HG03045 (cell line): ENCODE measurements at regions not wholly inside any gene's neighbourhood (a gene's known extent, or its start where the extent isn't known, plus 50 kb on each side); places are given as distances from the start of the nearest gene placed in this dataset.
"Not testable (repeated sequence)": the region's sequence is repeated elsewhere in the genome, so short reads cannot be mapped to it uniquely, and the experiment has no call there.

ENCODE experiments used
- ATAC-seq: cut with Tn5 transposase; IDR thresholded peaks from one replicate; pipeline ENCODE4 v1.9.1; 2021; ENCODE audit warnings: mild to moderate bottlenecking, moderate library complexity; ENCODE audit not compliant: unreplicated experiment

DNA sequence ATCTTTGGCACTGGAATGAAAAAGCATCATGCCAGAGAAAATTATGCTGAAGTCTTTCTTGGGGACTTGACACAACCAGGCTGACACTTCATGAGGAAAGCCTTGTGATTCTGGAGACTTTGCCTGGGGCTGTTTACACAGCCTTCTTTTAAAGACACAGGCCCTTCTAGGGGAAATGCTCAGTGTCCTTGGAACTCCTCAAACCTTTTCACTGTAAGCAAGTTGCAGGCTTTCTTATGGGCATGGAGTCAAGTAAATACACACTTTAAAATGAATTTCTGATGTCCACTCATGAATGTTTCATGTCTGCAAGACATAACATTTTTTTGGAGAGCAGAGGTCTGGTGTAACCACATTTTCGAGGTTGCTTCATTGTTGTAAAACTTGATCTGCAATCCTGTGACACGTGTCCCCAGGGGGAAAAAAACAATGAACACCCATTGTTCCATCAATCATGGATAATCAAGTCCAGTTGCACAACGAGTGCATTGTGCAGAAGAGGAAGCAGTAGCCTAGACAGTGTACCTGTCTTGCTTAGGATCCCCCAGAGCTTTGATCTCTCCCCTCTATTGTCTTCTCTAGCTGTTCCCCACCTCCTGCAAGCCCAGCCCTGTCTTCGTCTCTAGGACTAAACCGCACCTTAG is 155.1 kb upstream of the PRICKLE1 start:
- ATAC-seq: no peak

DNA sequence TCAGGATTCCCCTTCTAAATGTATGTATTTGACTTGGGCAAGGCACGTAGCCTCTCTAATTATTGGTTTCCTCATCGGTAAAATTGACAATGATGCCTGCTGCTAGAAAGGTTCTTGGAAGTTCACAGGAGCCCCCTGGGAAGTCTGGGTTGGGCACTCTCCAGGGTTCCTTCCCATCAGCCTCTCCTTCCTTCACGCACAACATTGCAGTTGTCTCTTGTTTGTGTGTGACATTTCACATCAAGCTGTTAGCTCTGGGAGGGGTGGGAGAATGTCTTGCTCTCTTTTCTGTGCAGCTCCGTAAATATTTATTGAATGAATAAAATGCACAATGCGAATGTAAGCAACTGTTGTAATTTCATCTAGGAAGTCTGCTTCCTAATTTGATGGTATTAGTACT is 153.2 kb upstream of the PRICKLE1 start:
- ATAC-seq: no peak

DNA sequence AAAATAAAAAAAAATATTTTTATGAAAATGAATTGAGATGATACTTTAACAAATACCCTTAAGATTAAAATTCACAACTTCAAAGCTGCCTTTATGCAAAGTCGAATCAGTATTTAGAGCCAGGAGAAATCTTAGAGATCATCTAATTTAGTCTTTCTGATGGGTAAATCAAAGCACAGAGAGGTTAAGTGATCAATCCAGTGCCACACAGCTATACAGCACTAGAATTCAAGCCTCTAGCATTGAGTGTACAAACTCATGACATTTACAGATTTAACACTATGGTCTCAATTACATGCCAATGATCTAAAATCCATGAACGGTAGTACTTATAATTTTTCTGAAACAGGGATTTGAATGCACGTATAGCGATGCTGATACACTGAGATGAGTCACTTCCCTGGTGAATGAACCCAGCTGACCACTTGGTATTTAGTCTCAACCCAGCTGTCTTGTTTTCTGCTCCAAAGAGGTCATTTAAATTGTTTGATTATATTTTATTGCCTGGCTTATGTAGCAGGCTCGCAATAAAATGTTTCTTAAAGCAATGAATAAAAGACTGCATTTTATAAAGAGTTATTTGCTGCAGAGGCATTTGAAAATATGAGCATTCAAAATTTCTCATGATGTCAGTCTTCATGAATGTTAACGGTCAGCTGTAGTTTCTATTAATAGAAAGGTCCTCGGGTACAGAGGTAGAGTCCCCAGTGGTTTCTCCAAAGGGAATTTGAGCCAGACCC is 152.4 kb upstream of the PRICKLE1 start:
- ATAC-seq: no peak

- ATAC-seq: no peak
Observed at GRCh38 chr12:42741091-42741490, 151.5 kb upstream of the PRICKLE1 start.

- no peak for ATAC-seq
Observed at GRCh38 chr12:42737398-42737797, 147.9 kb upstream of the PRICKLE1 start.

DNA sequence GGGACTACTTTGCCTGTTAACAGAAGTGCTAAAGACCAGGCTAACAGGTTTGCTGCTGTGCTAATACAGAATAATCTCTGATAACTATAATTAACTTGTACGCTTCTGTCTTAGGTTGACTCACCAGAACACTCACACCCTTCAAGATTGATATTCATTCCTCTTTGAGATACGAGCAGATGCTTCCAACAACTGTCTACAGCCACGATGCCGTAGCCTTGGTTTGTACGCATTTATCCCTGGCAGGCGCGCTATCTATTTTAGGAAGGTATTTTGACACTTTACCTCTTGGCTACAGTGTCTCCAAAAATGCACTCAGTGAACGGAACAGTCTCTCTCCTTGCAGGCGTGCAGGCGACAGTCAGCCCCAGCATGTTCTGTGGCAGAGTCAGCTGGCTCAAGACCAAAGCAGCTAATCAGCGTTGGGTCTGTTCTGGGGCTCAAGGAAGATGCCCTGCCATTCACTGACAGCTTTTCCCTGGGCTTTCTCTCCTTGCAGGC is 146.4 kb upstream of the PRICKLE1 start:
- ATAC-seq: no peak

DNA sequence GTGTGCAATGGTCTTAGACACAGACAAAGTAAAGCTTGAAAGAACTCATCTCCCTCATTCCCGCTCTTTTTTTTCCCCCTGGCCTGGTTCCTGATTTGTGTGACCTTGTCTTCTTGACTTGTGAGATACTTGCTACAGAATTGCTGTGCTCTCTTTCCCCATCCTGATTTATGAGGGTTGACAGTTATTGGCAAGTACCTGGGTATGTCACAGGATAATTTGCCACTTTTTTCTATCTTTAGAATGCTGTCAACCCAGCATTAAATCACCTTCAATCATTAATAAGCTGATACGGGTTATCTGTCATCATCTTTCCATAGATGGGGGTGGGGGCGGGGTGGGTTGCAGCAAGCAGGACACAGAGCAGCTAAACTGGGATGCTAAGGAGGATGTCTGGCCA is 144.4 kb upstream of the PRICKLE1 start:
- ATAC-seq: no peak

- ATAC-seq: no peak
Observed at GRCh38 chr12:42732908-42733411, 143.4 kb upstream of the PRICKLE1 start.

- no peak for ATAC-seq
Observed at GRCh38 chr12:42730291-42730690, 140.7 kb upstream of the PRICKLE1 start.

DNA sequence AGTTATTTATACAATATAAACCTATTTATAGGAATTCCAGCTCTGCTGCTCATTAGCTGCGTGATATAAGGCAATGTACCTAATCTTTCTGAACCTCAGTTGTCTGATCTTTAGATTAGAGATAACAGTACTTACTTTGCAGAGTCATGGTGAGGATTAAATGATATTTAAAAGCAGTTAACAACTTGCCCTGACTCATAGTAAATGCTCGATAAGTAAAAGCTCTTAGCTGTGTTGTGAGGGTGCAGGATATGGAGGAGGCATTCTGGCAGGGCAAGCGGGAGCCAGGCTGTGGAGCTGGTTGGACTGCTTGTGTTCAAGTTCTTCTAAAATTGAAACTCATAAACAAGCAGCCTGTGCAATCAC is 140.0 kb upstream of the PRICKLE1 start:
- ATAC-seq: no peak

DNA sequence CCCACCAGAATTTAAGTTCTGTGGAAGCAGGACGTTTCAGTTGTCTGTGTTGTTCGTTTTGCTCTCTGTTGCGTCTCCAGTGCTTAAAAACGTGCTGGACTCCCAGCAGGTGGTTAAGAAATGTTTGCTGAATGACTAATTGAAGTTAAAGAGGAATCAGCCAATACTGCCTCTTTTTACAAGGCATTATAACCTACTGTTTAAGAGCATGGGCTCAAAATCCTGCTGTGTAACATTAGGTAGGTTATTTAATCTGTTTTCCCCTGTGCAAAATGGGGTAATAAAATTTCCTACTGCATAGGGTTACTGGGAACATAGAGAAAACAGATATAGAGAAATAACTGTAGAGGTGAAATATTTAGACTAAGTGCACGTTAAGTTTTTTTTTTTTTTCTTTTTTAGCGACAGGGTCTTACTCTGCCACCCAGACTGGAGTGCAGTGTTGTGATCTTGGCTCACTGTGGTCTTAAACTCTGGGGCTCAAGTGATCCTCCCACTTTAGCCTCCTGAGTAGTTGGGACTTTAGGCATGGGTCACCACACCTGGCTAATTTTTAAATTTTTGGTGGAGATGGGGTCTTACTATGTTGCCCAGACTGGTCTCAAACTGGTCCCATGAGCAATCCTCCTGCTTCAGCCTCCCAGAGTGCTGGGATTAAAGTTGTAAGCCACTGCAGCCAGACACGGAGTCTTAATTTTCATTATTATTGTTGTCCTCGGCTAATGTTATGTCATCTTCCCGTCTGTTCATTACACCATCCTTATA is 139.4 kb upstream of the PRICKLE1 start:
- ATAC-seq: no peak

DNA sequence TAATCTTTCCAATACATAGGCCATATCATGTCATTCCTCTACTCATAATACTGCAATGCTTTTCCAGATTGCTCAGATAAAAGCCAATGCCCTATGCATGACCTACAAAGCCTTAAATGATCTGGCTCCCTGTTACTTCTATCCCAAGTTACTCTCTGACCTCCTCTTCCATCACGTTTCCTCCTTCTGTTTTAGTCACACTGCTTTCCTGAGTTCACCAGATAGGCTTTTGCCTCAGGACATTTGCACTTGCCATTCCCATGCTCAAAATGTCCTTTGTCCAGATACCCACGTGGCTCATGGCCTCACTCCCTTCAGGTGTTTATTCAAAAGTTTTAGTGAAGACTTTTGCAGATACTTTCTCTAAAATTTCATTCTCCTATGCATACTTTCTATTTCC is 138.7 kb upstream of the PRICKLE1 start:
- ATAC-seq: no peak

- ATAC-seq: no peak
Observed at GRCh38 chr12:42725809-42726208, 136.3 kb upstream of the PRICKLE1 start.

DNA sequence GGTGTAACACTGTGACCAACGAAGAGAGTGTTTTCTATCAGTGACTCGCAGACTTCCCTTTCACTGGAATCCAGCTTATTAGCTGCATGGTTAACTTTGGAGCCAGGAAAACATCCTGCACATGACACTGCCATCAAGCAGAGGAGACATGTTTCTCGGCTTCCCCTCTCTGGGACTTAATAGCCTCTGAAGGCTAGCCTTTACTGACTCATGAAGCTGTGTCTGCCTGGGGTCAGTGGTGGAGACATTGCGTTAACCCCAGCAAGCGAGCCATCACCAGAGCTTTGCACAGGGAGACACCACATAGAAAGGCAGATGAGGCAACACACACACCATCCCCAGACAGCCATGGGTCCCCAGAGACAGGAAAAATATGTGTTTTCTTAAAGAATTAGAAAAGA is 126.9 kb upstream of the PRICKLE1 start:
- ATAC-seq: no peak

GRCh38 chr12:42713566-42713965 is 124.0 kb upstream of the PRICKLE1 start:
- not testable (repeated sequence) for ATAC-seq

- not testable (repeated sequence) for ATAC-seq
Observed at GRCh38 chr12:42708374-42708773, 118.8 kb upstream of the PRICKLE1 start.

GRCh38 chr12:42707312-42708226 is 118.0 kb upstream of the PRICKLE1 start:
- no peak for ATAC-seq

DNA sequence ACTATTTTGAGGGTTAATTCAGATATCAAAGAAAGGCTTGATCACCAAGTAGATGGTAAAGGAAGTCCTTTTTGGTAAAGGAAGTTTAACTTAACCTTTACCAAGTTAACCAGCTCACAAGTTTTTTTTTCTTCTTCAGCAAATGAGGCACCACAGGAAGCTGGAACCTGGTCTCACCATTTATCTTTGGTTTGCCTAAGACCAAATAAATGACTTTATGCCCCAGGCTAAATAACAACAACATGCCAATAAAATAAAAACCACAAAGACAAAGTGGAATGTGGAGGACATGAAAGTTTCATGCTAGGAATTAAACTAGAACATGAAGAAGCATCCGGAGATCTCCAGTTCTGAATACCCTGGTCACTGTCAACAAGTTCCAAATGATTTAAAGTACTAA is 116.8 kb upstream of the PRICKLE1 start:
- ATAC-seq: no peak

GRCh38 chr12:42705863-42706262 is 116.3 kb upstream of the PRICKLE1 start:
- ATAC-seq: no peak

GRCh38 chr12:42704810-42705401 is 115.4 kb upstream of the PRICKLE1 start:
- ATAC-seq: no peak
